A549 (cell line): ENCODE measurements at regions not wholly inside any gene's neighbourhood (a gene's known extent, or its start where the extent isn't known, plus 50 kb on each side); places are given as distances from the start of the nearest gene placed in this dataset.

Experiments
- ATAC-seq, 2 experiments: fragments of 200-7000 bp in 1 of 2; fragments of >200 bp in 1 of 2; cut with Nextera tagmentation in 1 of 2; cut with Tn5 transposase in 1 of 2; 3 replicates each; pipeline versions ENCODE4 v1.8.0 to v1.9.1; 2018 to 2020; ENCODE audit warnings: mild to moderate bottlenecking in 1 of 2, moderate library complexity in 1 of 2
- CTCF ChIA-PET: fragments of 300-600 bp; sonication (Branson Sonifier 250); formaldehyde crosslinking; extraction: SDS; loops from one replicate; lab custom pipeline; 2021; ENCODE audit warnings: antibody characterized with exemption, inconsistent platforms; lab: Yijun Ruan, JAX
- POLR2A ChIA-PET: fragments of 350-600 bp; formaldehyde crosslinking; extraction: SDS; loops from one replicate; lab custom pipeline; 2021; ENCODE audit warnings: antibody characterized with exemption, inconsistent platforms; lab: Yijun Ruan, JAX
- DNase-seq, 2 experiments: peaks; one replicate each; pipeline versions ENCODE4 v3.0.0 to v3.0.0-alpha.2; 2011 to 2016; ENCODE audit warnings: low read depth in 1 of 2, low spot score in 1 of 2
- FAIRE-seq: peaks from 2 replicates; lab custom pipeline; 2011; peaks lifted over from hg19 to GRCh38; lab: Jason Lieb, UNC
- H3K27ac ChIP-seq, 2 experiments: fragments of >200 bp; sonication (Bioruptor Twin); formaldehyde crosslinking; 3 replicates each; pipeline ENCODE4 v1.5.1; 2016 to 2017
- H3K4me1 ChIP-seq: fragments of >200 bp; sonication (Bioruptor Twin); formaldehyde crosslinking; 3 replicates; pipeline ENCODE4 v1.6.1; 2016
- H3K4me2 ChIP-seq: fragments of >200 bp; sonication (Bioruptor Twin); formaldehyde crosslinking; 3 replicates; pipeline ENCODE4 v1.6.1; 2016
- H3K4me3 ChIP-seq: fragments of >200 bp; sonication (Bioruptor Twin); formaldehyde crosslinking; 3 replicates; pipeline ENCODE4 v1.5.1; 2016
- H3K9me3 ChIP-seq: fragments of >200 bp; sonication (Bioruptor Twin); formaldehyde crosslinking; 3 replicates; pipeline ENCODE4 v1.6.1; 2016
- BCL3 ChIP-seq: fragments of >200 bp; sonication (Bioruptor Twin); formaldehyde crosslinking; IDR thresholded peaks from 3 replicates; pipeline ENCODE4 v1.6.1; 2016
- CBX2 ChIP-seq: fragments of 200-600 bp; sonication (generic); IDR thresholded peaks from 2 replicates; pipeline ENCODE4 v1.6.1; 2016; ENCODE audit warnings: low read depth, mild to moderate bottlenecking, borderline replicate concordance
- CBX8 ChIP-seq: fragments of 200-600 bp; sonication (generic); IDR thresholded peaks from 2 replicates; pipeline ENCODE4 v1.6.1; 2016
- CHD4 ChIP-seq: fragments of 200-600 bp; sonication (generic); IDR thresholded peaks from 2 replicates; pipeline ENCODE4 v1.6.1; 2016; ENCODE audit warnings: antibody characterized with exemption, mild to moderate bottlenecking, borderline replicate concordance
- CTCF ChIP-seq: fragments of >200 bp; sonication (Bioruptor Twin); formaldehyde crosslinking; IDR thresholded peaks from 3 replicates; pipeline ENCODE4 v1.5.1; 2016
- E2F6 ChIP-seq: IDR thresholded peaks from 2 replicates; pipeline ENCODE4 v1.6.1; 2012; ENCODE audit warnings: low read depth, borderline replicate concordance
- ELK1 ChIP-seq: fragments of 150-350 bp; IDR thresholded peaks from 2 replicates; pipeline ENCODE4 v1.6.1; 2014; ENCODE audit warnings: low read depth, mild to moderate bottlenecking, low read length
- EP300 ChIP-seq, 2 experiments: fragments of >200 bp; sonication (Bioruptor Twin); formaldehyde crosslinking; IDR thresholded peaks; 2 replicates in 1 of 2; 3 replicates in 1 of 2; pipeline ENCODE4 v1.6.1; 2016 to 2017
- ESRRA ChIP-seq: fragments of 150-350 bp; IDR thresholded peaks from 2 replicates; pipeline ENCODE4 v1.6.1; 2014; ENCODE audit warnings: mild to moderate bottlenecking, low read length, borderline replicate concordance
- FOSL2 ChIP-seq, 2 experiments: fragments of 450-650 bp in 1 of 2; fragments of >200 bp in 1 of 2; sonication (Bioruptor Twin) in 1 of 2; formaldehyde crosslinking; IDR thresholded peaks; 2 replicates each; pipeline versions ENCODE4 v1.5.0 to v1.6.1; 2016 to 2020; ENCODE audit warnings: mild to moderate bottlenecking in 1 of 2, moderate library complexity in 1 of 2
- HDAC2 ChIP-seq: fragments of 200-600 bp; sonication (generic); IDR thresholded peaks from 2 replicates; pipeline ENCODE4 v1.6.1; 2016
- HES2 ChIP-seq: fragments of >200 bp; sonication (Bioruptor Twin); formaldehyde crosslinking; IDR thresholded peaks from 2 replicates; pipeline ENCODE4 v1.6.1; 2016
- HOXB13 ChIP-seq: fragments of 250-450 bp; sonication (Bioruptor Pico); IDR thresholded peaks from 2 replicates; pipeline ENCODE4 v1.5.0; 2020; ENCODE audit warnings: low read depth, mild to moderate bottlenecking, moderate library complexity
- HOXB5 ChIP-seq: fragments of 250-450 bp; sonication (Bioruptor Pico); IDR thresholded peaks from 2 replicates; pipeline ENCODE4 v1.5.0; 2020; ENCODE audit warnings: mild to moderate bottlenecking, moderate library complexity
- JUN ChIP-seq, 2 experiments: fragments of >200 bp; sonication (Bioruptor Twin); formaldehyde crosslinking; IDR thresholded peaks; 2 replicates in 1 of 2; 3 replicates in 1 of 2; pipeline ENCODE4 v1.6.1; 2016 to 2017
- JUNB ChIP-seq: fragments of >200 bp; sonication (Bioruptor Twin); formaldehyde crosslinking; IDR thresholded peaks from 2 replicates; pipeline ENCODE4 v1.6.1; 2016
- KDM1A ChIP-seq: fragments of 200-600 bp; sonication (generic); IDR thresholded peaks from 2 replicates; pipeline ENCODE4 v1.6.1; 2016; ENCODE audit warnings: low read depth, mild to moderate bottlenecking
- KDM5A ChIP-seq: fragments of 200-600 bp; sonication (generic); IDR thresholded peaks from 2 replicates; pipeline ENCODE4 v1.6.1; 2016; ENCODE audit warnings: antibody characterized with exemption, mild to moderate bottlenecking
- MAFK ChIP-seq: fragments of 450-650 bp; IDR thresholded peaks from 2 replicates; pipeline ENCODE4 v1.6.1; 2014; ENCODE audit not compliant: partially characterized antibody
- MAX ChIP-seq: IDR thresholded peaks from 2 replicates; pipeline ENCODE4 v1.6.1; 2012
- NPAS2 ChIP-seq: fragments of 250-450 bp; sonication (Bioruptor Pico); IDR thresholded peaks from 2 replicates; pipeline ENCODE4 v1.8.0; 2022; ENCODE audit warnings: mild to moderate bottlenecking, moderate library complexity, borderline replicate concordance
- POLR2AphosphoS2 ChIP-seq: conservative IDR thresholded peaks from 2 replicates; pipeline ENCODE4 v1.6.1; 2012; ENCODE audit warnings: low read length, improper control_type of control experiment, inconsistent platforms
- RARB ChIP-seq: fragments of 250-450 bp; sonication (Bioruptor Pico); IDR thresholded peaks from 2 replicates; pipeline ENCODE4 v1.8.0; 2021; ENCODE audit warnings: mild to moderate bottlenecking, moderate library complexity
- RNF2 ChIP-seq: fragments of 200-600 bp; sonication (generic); IDR thresholded peaks from 2 replicates; pipeline ENCODE4 v1.6.1; 2016; ENCODE audit warnings: low read depth, mild to moderate bottlenecking, antibody characterized with exemption, moderate library complexity, borderline replicate concordance
- USF2 ChIP-seq: fragments of 450-650 bp; IDR thresholded peaks from 2 replicates; pipeline ENCODE4 v1.6.1; 2014; ENCODE audit warnings: antibody characterized with exemption
- WGBS: methylation state at CpG from one replicate; pipeline ENCODE4 v1.1.6; 2017; ENCODE audit errors: missing lambda C conversion rate; 5-methylcytosine and 5-hydroxymethylcytosine counted together

- ATAC-seq: no peak
- POLR2A ChIA-PET: no interaction called here
These were observed 92.2 kb downstream of the C5orf15 start for GRCh38 chr5:133876266-133876665.

GRCh38 chr5:133875179-133875578 lies 93.2 kb downstream of the C5orf15 start:
- DNase-seq: no peak
- ATAC-seq: no peak
- 86% methylated on average over 1 of the region's 1 CpG for WGBS
- H3K4me1 ChIP-seq: peaks cover 10% of the 10 kb centered on the region; the same call in 1 of the 3 replicates
- POLR2A ChIA-PET: no interaction called here
- no peak overlapping the region for H3K27ac ChIP-seq
- no peak overlapping the region for H3K4me2 ChIP-seq
- H3K4me3 ChIP-seq: no peak overlapping the region
- 0 out of 3 replicates have a peak, but pooled peaks cover 12% of the 10 kb centered on the region for H3K9me3 ChIP-seq
- CTCF ChIA-PET: interaction anchor here (1.0 to 3.4 kb wide), 2 partner anchors 9 to 451 kb away, joined by 3 to 12 read pairs; no protein-coding TSS in a partner anchor
- FAIRE-seq: no peak
- TF ChIP-seq HES2 (no peak), USF2 (no peak), ELK1 (no peak), KDM1A (no peak), RARB (CRISPR knock-in tag) (no peak)

More at GRCh38 chr5:133876266-133876665, 92.2 kb downstream of the C5orf15 start:
- H3K4me3 ChIP-seq: no peak overlapping the region
- H3K9me3 ChIP-seq: 0 out of 3 replicates have a peak, but pooled peaks cover 12% of the 10 kb centered on the region
- no peak overlapping the region for H3K27ac ChIP-seq
- FAIRE-seq (no peak), DNase-seq (no peak)
- 68% methylated on average over 3 of the region's 3 CpGs for WGBS
- TF ChIP-seq CBX8: no peak
- TF ChIP-seq CHD4: no peak
- TF ChIP-seq ESRRA: no peak
- TF ChIP-seq JUNB: no peak
- no peak for TF ChIP-seq KDM5A
- no peak for TF ChIP-seq CBX2
- no peak for TF ChIP-seq E2F6
- TF ChIP-seq HOXB5 (CRISPR knock-in tag): no peak
- TF ChIP-seq HDAC2: no peak
- no peak for TF ChIP-seq JUN (IDR thresholded peaks at IDR 0.05)
- TF ChIP-seq NPAS2 (CRISPR knock-in tag): no peak
- no peak for TF ChIP-seq ELK1
- TF ChIP-seq FOSL2 (IDR thresholded peaks at IDR 0.05): no peak
- no peak for TF ChIP-seq FOSL2 (CRISPR knock-in tag; IDR thresholded peaks at IDR 0.05)
- no peak for TF ChIP-seq POLR2AphosphoS2
- TF ChIP-seq EP300 (IDR thresholded peaks at IDR 0.05): no peak
- no peak overlapping the region for H3K4me2 ChIP-seq
- H3K4me1 ChIP-seq: peaks cover 10% of the 10 kb centered on the region; the same call in 1 of the 3 replicates
- CTCF ChIA-PET: interaction anchor here (3.4 kb wide), 1 partner anchor 452 kb away, joined by 12 read pairs; no protein-coding TSS in a partner anchor

GRCh38 chr5:133873449-133873848 lies 95.0 kb downstream of the C5orf15 start:
- Histone ChIP-seq H3K9me3 (0 out of 3 replicates have a peak, but pooled peaks cover 12% of the 10 kb centered on the region), H3K4me3 (no peak overlapping the region), H3K4me1 (peaks cover 16% of the 10 kb centered on the region; the same call in 1 of the 3 replicates), H3K4me2 (no peak overlapping the region), H3K27ac (no peak overlapping the region)
- ATAC-seq: no peak
- CTCF ChIA-PET: no interaction called here
- FAIRE-seq: no peak
- no peak for DNase-seq
- POLR2A ChIA-PET: no interaction called here
- WGBS: 56% methylated on average over 2 of the region's 2 CpGs
- TF ChIP-seq CTCF (no peak), HES2 (no peak), BCL3 (no peak), ELK1 (no peak), FOSL2 (IDR thresholded peaks at IDR 0.05) (no peak), FOSL2 (CRISPR knock-in tag; IDR thresholded peaks at IDR 0.05) (no peak), MAX (no peak), HOXB13 (CRISPR knock-in tag) (no peak), RNF2 (no peak), MAFK (no peak)
